ENCODE measurements at regions not wholly inside any gene's neighbourhood (a gene's known extent, or its start where the extent isn't known, plus 50 kb on each side); places are given as distances from the start of the nearest gene placed in this dataset.

GRCh38 chr6:146999766-147000165 is 204.5 kb upstream of the STXBP5 start:
- Histone ChIP-seq H3K27ac (ENCODE audit: low read length in 2 of 2) (no peak overlapping the region), H3K9me3 (ENCODE audit: control extremely low read depth in 1 of 3, control insufficient read depth in 2 of 3, insufficient read depth in 1 of 3, low read length in 2 of 3) (no peaks in the 10 kb centered on the region), H3K9ac (ENCODE audit: low read length) (no peak overlapping the region), H4K20me1 (ENCODE audit: control insufficient read depth, insufficient read depth, low read length, poor library complexity, severe bottlenecking) (no peaks in the 10 kb centered on the region), H3K4me3 (ENCODE audit: control extremely low read depth in 1 of 5, extremely low read depth in 1 of 5, insufficient read depth in 1 of 5, low read depth in 2 of 5, low read length in 4 of 5) (no peak overlapping the region), H3K79me2 (ENCODE audit: control insufficient read depth, insufficient read depth, low read length) (no peaks in the 10 kb centered on the region), H3K36me3 (replicated peaks in 1 of 2; ENCODE audit: control extremely low read depth in 1 of 2, control insufficient read depth in 1 of 2, extremely low read depth in 1 of 2, insufficient read depth in 2 of 2, low read length in 1 of 2) (no peaks in the 10 kb centered on the region), H3K4me1 (ENCODE audit: control insufficient read depth in 2 of 2, insufficient read depth in 2 of 2, low read length in 2 of 2) (no peaks in the 10 kb centered on the region), H3K4me2 (replicated peaks; ENCODE audit: low read depth, low read length, poor library complexity, severe bottlenecking) (no peak overlapping the region), H2AFZ (ENCODE audit: insufficient read depth, low read depth, low read length, poor library complexity, severe bottlenecking) (no peak overlapping the region), H3K27me3 (replicated peaks in 1 of 4; ENCODE audit: control extremely low read depth in 1 of 4, control insufficient read depth in 3 of 4, insufficient read depth in 4 of 4, low read length in 3 of 4) (no peaks in the 10 kb centered on the region)
- no peak for TF ChIP-seq EZH2 (IDR thresholded peaks at IDR 0.05; ENCODE audit: borderline replicate concordance, insufficient read depth, low read depth, low read length, poor library complexity, severe bottlenecking)
- TF ChIP-seq CTCF (IDR thresholded peaks at IDR 0.05), result no peak
- 95% methylated on average over 4 of the region's 5 CpGs for WGBS (ENCODE audit: insufficient coverage)
- H3K27ac Mint-ChIP-seq, result no peak overlapping the region
- H3K9me3 Mint-ChIP-seq (ENCODE audit: insufficient read depth), result no peaks in the 10 kb centered on the region
- DNase-seq, result no peak
- intact Hi-C loops (cut with micrococcal nuclease), result no loop called here
- no peaks in the 10 kb centered on the region for H3K4me1 Mint-ChIP-seq
- no peak overlapping the region for H3K4me3 Mint-ChIP-seq
- H3K27me3 Mint-ChIP-seq, result no peaks in the 10 kb centered on the region
- ChIA-PET CTCF (no interaction called here), POLR2A (no interaction called here)
- ATAC-seq (ENCODE audit: low read depth), result no peak

- CTCF ChIA-PET, result no interaction called here
These were observed 203.4 kb upstream of the STXBP5 start for GRCh38 chr6:147000545-147001488.

More at GRCh38 chr6:147000545-147001488, 203.4 kb upstream of the STXBP5 start:
- WGBS (ENCODE audit: insufficient coverage), result 28% methylated on average over 2 of the region's 9 CpGs
- POLR2A ChIA-PET, result no interaction called here
- Histone ChIP-seq H3K79me2 (ENCODE audit: control insufficient read depth, insufficient read depth, low read length) (no peaks in the 10 kb centered on the region), H4K20me1 (ENCODE audit: control insufficient read depth, insufficient read depth, low read length, poor library complexity, severe bottlenecking) (no peaks in the 10 kb centered on the region), H3K4me3 (ENCODE audit: control extremely low read depth in 1 of 5, extremely low read depth in 1 of 5, insufficient read depth in 1 of 5, low read depth in 2 of 5, low read length in 4 of 5) (no peak overlapping the region), H3K9me3 (ENCODE audit: control extremely low read depth in 1 of 3, control insufficient read depth in 2 of 3, insufficient read depth in 1 of 3, low read length in 2 of 3) (no peaks in the 10 kb centered on the region), H3K27ac (ENCODE audit: low read length in 2 of 2) (no peak overlapping the region), H3K9ac (ENCODE audit: low read length) (no peak overlapping the region), H3K4me2 (replicated peaks; ENCODE audit: low read depth, low read length, poor library complexity, severe bottlenecking) (no peak overlapping the region), H2AFZ (ENCODE audit: insufficient read depth, low read depth, low read length, poor library complexity, severe bottlenecking) (no peak overlapping the region), H3K36me3 (replicated peaks in 1 of 2; ENCODE audit: control extremely low read depth in 1 of 2, control insufficient read depth in 1 of 2, extremely low read depth in 1 of 2, insufficient read depth in 2 of 2, low read length in 1 of 2) (no peaks in the 10 kb centered on the region), H3K4me1 (ENCODE audit: control insufficient read depth in 2 of 2, insufficient read depth in 2 of 2, low read length in 2 of 2) (no peaks in the 10 kb centered on the region), H3K27me3 (replicated peaks in 1 of 4; ENCODE audit: control extremely low read depth in 1 of 4, control insufficient read depth in 3 of 4, insufficient read depth in 4 of 4, low read length in 3 of 4) (no peaks in the 10 kb centered on the region)
- intact Hi-C loops (cut with micrococcal nuclease), result no loop called here
- DNase-seq (no peak), ATAC-seq (ENCODE audit: low read depth) (no peak)
- Mint-ChIP-seq H3K27me3 (no peaks in the 10 kb centered on the region), H3K9me3 (ENCODE audit: insufficient read depth) (no peaks in the 10 kb centered on the region), H3K27ac (no peak overlapping the region), H3K4me3 (no peak overlapping the region), H3K4me1 (no peaks in the 10 kb centered on the region)
- TF ChIP-seq EZH2 (IDR thresholded peaks at IDR 0.05; ENCODE audit: borderline replicate concordance, insufficient read depth, low read depth, low read length, poor library complexity, severe bottlenecking), result no peak
- TF ChIP-seq CTCF (IDR thresholded peaks at IDR 0.05), result no peak

All from B cell (primary cell).